ENCODE measurements at regions not wholly inside any gene's neighbourhood (a gene's known extent, or its start where the extent isn't known, plus 50 kb on each side); places are given as distances from the start of the nearest gene placed in this dataset.

GRCh38 chrX:150167482-150168324 lies 195.4 kb upstream of the MAMLD1 start:
- Histone ChIP-seq H3K27me3 (replicated peaks) (no peaks in the 10 kb centered on the region), H3K27ac (no peak overlapping the region), H3K36me3 (no peaks in the 10 kb centered on the region), H3K4me3 (no peak overlapping the region), H3K4me1 (replicated peaks) (no peaks in the 10 kb centered on the region), H3K9me3 (replicated peaks) (no peaks in the 10 kb centered on the region)
- DNase-seq (ENCODE audit: low read depth in 1 of 2, low spot score in 2 of 2), result no peak

- no peak for DNase-seq (ENCODE audit: low read depth in 1 of 2, low spot score in 2 of 2)
- H3K9me3 ChIP-seq (replicated peaks), result no peaks in the 10 kb centered on the region
- no peak overlapping the region for H3K27ac ChIP-seq
- H3K4me3 ChIP-seq, result no peak overlapping the region
- no peaks in the 10 kb centered on the region for H3K36me3 ChIP-seq
- H3K27me3 ChIP-seq (replicated peaks), result no peaks in the 10 kb centered on the region
- H3K4me1 ChIP-seq (replicated peaks), result peaks cover 7% of the 10 kb centered on the region
Measured at GRCh38 chrX:150182161-150182560, 181.0 kb upstream of the MAMLD1 start.

GRCh38 chrX:150184491-150184890 lies 178.6 kb upstream of the MAMLD1 start:
- no peaks in the 10 kb centered on the region for H3K27me3 ChIP-seq (replicated peaks)
- H3K27ac ChIP-seq, result no peak overlapping the region
- H3K4me3 ChIP-seq, result no peak overlapping the region
- no peaks in the 10 kb centered on the region for H3K36me3 ChIP-seq
- peaks cover 7% of the 10 kb centered on the region for H3K4me1 ChIP-seq (replicated peaks)
- no peaks in the 10 kb centered on the region for H3K9me3 ChIP-seq (replicated peaks)
- peak in 1 of 2 experiments; percentile 8 for DNase-seq (ENCODE audit: low read depth in 1 of 2, low spot score in 2 of 2)

GRCh38 chrX:150185766-150186165 lies 177.4 kb upstream of the MAMLD1 start:
- DNase-seq (ENCODE audit: low read depth in 1 of 2, low spot score in 2 of 2), result no peak
- no peaks in the 10 kb centered on the region for H3K9me3 ChIP-seq (replicated peaks)
- H3K4me3 ChIP-seq, result no peak overlapping the region
- H3K27ac ChIP-seq, result no peak overlapping the region
- peaks cover 7% of the 10 kb centered on the region for H3K4me1 ChIP-seq (replicated peaks)
- no peaks in the 10 kb centered on the region for H3K36me3 ChIP-seq
- no peaks in the 10 kb centered on the region for H3K27me3 ChIP-seq (replicated peaks)

GRCh38 chrX:150192816-150193215 lies 170.3 kb upstream of the MAMLD1 start:
- H3K36me3 ChIP-seq, result no peaks in the 10 kb centered on the region
- H3K4me1 ChIP-seq (replicated peaks), result no peaks in the 10 kb centered on the region
- no peaks in the 10 kb centered on the region for H3K9me3 ChIP-seq (replicated peaks)
- DNase-seq (ENCODE audit: low read depth in 1 of 2, low spot score in 2 of 2), result no peak
- no peaks in the 10 kb centered on the region for H3K27me3 ChIP-seq (replicated peaks)
- no peak overlapping the region for H3K4me3 ChIP-seq
- H3K27ac ChIP-seq, result no peak overlapping the region

- no peak for DNase-seq (ENCODE audit: low read depth in 1 of 2, low spot score in 2 of 2)
- Histone ChIP-seq H3K4me3 (no peak overlapping the region), H3K27ac (no peak overlapping the region), H3K4me1 (replicated peaks) (peaks cover 30% of the 10 kb centered on the region), H3K9me3 (replicated peaks) (no peaks in the 10 kb centered on the region), H3K27me3 (replicated peaks) (no peaks in the 10 kb centered on the region), H3K36me3 (no peaks in the 10 kb centered on the region)
Measured at GRCh38 chrX:150196285-150196684, 166.8 kb upstream of the MAMLD1 start.

GRCh38 chrX:150197388-150197787 lies 165.7 kb upstream of the MAMLD1 start:
- DNase-seq (ENCODE audit: low read depth in 1 of 2, low spot score in 2 of 2), result no peak
- Histone ChIP-seq H3K4me3 (no peak overlapping the region), H3K27ac (no peak overlapping the region), H3K9me3 (replicated peaks) (no peaks in the 10 kb centered on the region), H3K4me1 (replicated peaks) (peaks cover 32% of the 10 kb centered on the region), H3K27me3 (replicated peaks) (no peaks in the 10 kb centered on the region), H3K36me3 (no peaks in the 10 kb centered on the region)

GRCh38 chrX:150198776-150199175 lies 164.3 kb upstream of the MAMLD1 start:
- Histone ChIP-seq H3K9me3 (replicated peaks) (no peaks in the 10 kb centered on the region), H3K27ac (peak overlapping the region; percentile 40), H3K4me1 (replicated peaks) (peaks cover 32% of the 10 kb centered on the region), H3K36me3 (no peaks in the 10 kb centered on the region), H3K27me3 (replicated peaks) (no peaks in the 10 kb centered on the region), H3K4me3 (no peak overlapping the region)
- DNase-seq (ENCODE audit: low read depth in 1 of 2, low spot score in 2 of 2), result peak in 1 of 2 experiments; percentile 35

- Histone ChIP-seq H3K27ac (peak overlapping the region; percentile 40), H3K4me3 (no peak overlapping the region), H3K9me3 (replicated peaks) (no peaks in the 10 kb centered on the region), H3K27me3 (replicated peaks) (no peaks in the 10 kb centered on the region), H3K4me1 (replicated peaks) (peaks cover 32% of the 10 kb centered on the region), H3K36me3 (no peaks in the 10 kb centered on the region)
- no peak for DNase-seq (ENCODE audit: low read depth in 1 of 2, low spot score in 2 of 2)
Measured at GRCh38 chrX:150199181-150199580, 163.9 kb upstream of the MAMLD1 start.

- no peaks in the 10 kb centered on the region for H3K27me3 ChIP-seq (replicated peaks)
- no peaks in the 10 kb centered on the region for H3K9me3 ChIP-seq (replicated peaks)
- no peaks in the 10 kb centered on the region for H3K36me3 ChIP-seq
- no peak for DNase-seq (ENCODE audit: low read depth in 1 of 2, low spot score in 2 of 2)
- H3K27ac ChIP-seq, result no peak overlapping the region; the same call in 1 of the 2 replicates
- H3K4me1 ChIP-seq (replicated peaks), result peaks cover 32% of the 10 kb centered on the region
- no peak overlapping the region for H3K4me3 ChIP-seq
Measured at GRCh38 chrX:150199803-150200202, 163.3 kb upstream of the MAMLD1 start.

GRCh38 chrX:150200361-150200760 lies 162.8 kb upstream of the MAMLD1 start:
- H3K36me3 ChIP-seq, result no peaks in the 10 kb centered on the region
- no peak for DNase-seq (ENCODE audit: low read depth in 1 of 2, low spot score in 2 of 2)
- H3K27me3 ChIP-seq (replicated peaks), result no peaks in the 10 kb centered on the region
- no peaks in the 10 kb centered on the region for H3K9me3 ChIP-seq (replicated peaks)
- no peak overlapping the region for H3K4me3 ChIP-seq
- no peak overlapping the region for H3K27ac ChIP-seq
- H3K4me1 ChIP-seq (replicated peaks), result peaks cover 32% of the 10 kb centered on the region

- H3K4me3 ChIP-seq, result no peak overlapping the region
- no peaks in the 10 kb centered on the region for H3K36me3 ChIP-seq
- DNase-seq (ENCODE audit: low read depth in 1 of 2, low spot score in 2 of 2), result peak; percentile 82 to 93
- H3K27ac ChIP-seq, result no peak overlapping the region
- peaks cover 32% of the 10 kb centered on the region for H3K4me1 ChIP-seq (replicated peaks)
- no peaks in the 10 kb centered on the region for H3K9me3 ChIP-seq (replicated peaks)
- no peaks in the 10 kb centered on the region for H3K27me3 ChIP-seq (replicated peaks)
Measured at GRCh38 chrX:150200820-150201287, 162.3 kb upstream of the MAMLD1 start.

GRCh38 chrX:150201391-150201790 lies 161.7 kb upstream of the MAMLD1 start:
- no peaks in the 10 kb centered on the region for H3K36me3 ChIP-seq
- no peaks in the 10 kb centered on the region for H3K9me3 ChIP-seq (replicated peaks)
- H3K27ac ChIP-seq, result no peak overlapping the region
- no peak overlapping the region for H3K4me3 ChIP-seq
- no peak for DNase-seq (ENCODE audit: low read depth in 1 of 2, low spot score in 2 of 2)
- H3K27me3 ChIP-seq (replicated peaks), result no peaks in the 10 kb centered on the region
- peaks cover 32% of the 10 kb centered on the region for H3K4me1 ChIP-seq (replicated peaks)

- Histone ChIP-seq H3K4me3 (no peak overlapping the region), H3K9me3 (replicated peaks) (no peaks in the 10 kb centered on the region), H3K4me1 (replicated peaks) (peaks cover 32% of the 10 kb centered on the region), H3K27ac (no peak overlapping the region), H3K36me3 (no peaks in the 10 kb centered on the region), H3K27me3 (replicated peaks) (no peaks in the 10 kb centered on the region)
- DNase-seq (ENCODE audit: low read depth in 1 of 2, low spot score in 2 of 2), result no peak
Measured at GRCh38 chrX:150201841-150202240, 161.3 kb upstream of the MAMLD1 start.
